ENCODE measurements at regions not wholly inside any gene's neighbourhood (a gene's known extent, or its start where the extent isn't known, plus 50 kb on each side); places are given as distances from the start of the nearest gene placed in this dataset.
"Not testable (repeated sequence)": the region's sequence is repeated elsewhere in the genome, so short reads cannot be mapped to it uniquely, and the experiment has no call there.

DNA sequence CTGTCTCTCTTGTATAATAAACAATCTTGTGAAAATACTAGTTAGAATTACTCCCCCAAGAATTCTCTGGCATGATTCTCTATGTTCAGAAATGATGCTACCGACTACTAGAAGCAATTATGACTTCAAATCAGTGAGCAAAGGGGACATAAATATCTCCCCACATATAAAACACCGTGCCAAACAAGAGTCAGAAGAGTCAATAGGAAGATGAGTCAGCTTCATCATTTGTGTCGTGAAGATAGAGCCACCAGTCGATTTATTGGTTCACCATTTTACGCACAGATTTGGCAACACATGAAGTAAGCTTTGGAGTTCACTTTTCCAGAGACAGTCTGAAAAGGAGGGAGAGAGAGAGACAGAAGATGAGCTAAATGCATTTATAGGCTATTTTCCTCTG, 650.9 kb downstream of the CCDC85A start:
- H3K36me3 ChIP-seq (ENCODE audit: insufficient read depth, low read length) = no peaks in the 10 kb centered on the region
- H3K4me1 ChIP-seq (ENCODE audit: insufficient read depth, low read length, poor library complexity, severe bottlenecking) = no peaks in the 10 kb centered on the region
- no peaks in the 10 kb centered on the region for H4K20me1 ChIP-seq (ENCODE audit: insufficient read depth, low read length, poor library complexity, severe bottlenecking)
- H3F3A ChIP-seq (ENCODE audit: low read depth) = no peaks in the 10 kb centered on the region
- no peaks in the 10 kb centered on the region for H3K9me3 ChIP-seq (ENCODE audit: insufficient read depth, low read depth, low read length)
- no peaks in the 10 kb centered on the region for H3K9me2 ChIP-seq (replicated peaks; ENCODE audit: low read depth, low read length)
- H3K79me2 ChIP-seq (ENCODE audit: insufficient read depth, low read length) = no peaks in the 10 kb centered on the region
- no peak overlapping the region for H3K4me3 ChIP-seq (ENCODE audit: low read length, poor library complexity, severe bottlenecking)
- H3K9ac ChIP-seq (ENCODE audit: low read depth, low read length, poor library complexity, severe bottlenecking) = no peak overlapping the region
- H2AFZ ChIP-seq (ENCODE audit: low read length) = no peak overlapping the region
- no peaks in the 10 kb centered on the region for H3K27me3 ChIP-seq (ENCODE audit: insufficient read depth, low read length, poor library complexity, severe bottlenecking)
- no peak for TF ChIP-seq EZH2phosphoT487 (IDR thresholded peaks at IDR 0.05; ENCODE audit: borderline replicate concordance)
- TF ChIP-seq, protein P1, sequence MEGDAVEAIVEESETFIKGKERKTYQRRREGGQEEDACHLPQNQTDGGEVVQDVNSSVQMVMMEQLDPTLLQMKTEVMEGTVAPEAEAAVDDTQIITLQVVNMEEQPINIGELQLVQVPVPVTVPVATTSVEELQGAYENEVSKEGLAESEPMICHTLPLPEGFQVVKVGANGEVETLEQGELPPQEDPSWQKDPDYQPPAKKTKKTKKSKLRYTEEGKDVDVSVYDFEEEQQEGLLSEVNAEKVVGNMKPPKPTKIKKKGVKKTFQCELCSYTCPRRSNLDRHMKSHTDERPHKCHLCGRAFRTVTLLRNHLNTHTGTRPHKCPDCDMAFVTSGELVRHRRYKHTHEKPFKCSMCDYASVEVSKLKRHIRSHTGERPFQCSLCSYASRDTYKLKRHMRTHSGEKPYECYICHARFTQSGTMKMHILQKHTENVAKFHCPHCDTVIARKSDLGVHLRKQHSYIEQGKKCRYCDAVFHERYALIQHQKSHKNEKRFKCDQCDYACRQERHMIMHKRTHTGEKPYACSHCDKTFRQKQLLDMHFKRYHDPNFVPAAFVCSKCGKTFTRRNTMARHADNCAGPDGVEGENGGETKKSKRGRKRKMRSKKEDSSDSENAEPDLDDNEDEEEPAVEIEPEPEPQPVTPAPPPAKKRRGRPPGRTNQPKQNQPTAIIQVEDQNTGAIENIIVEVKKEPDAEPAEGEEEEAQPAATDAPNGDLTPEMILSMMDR (conservative IDR thresholded peaks at IDR 0.05; ENCODE audit: low read length) = no peak
- H3K4me2 ChIP-seq (ENCODE audit: low read depth, low read length, poor library complexity, severe bottlenecking) = no peak overlapping the region

DNA sequence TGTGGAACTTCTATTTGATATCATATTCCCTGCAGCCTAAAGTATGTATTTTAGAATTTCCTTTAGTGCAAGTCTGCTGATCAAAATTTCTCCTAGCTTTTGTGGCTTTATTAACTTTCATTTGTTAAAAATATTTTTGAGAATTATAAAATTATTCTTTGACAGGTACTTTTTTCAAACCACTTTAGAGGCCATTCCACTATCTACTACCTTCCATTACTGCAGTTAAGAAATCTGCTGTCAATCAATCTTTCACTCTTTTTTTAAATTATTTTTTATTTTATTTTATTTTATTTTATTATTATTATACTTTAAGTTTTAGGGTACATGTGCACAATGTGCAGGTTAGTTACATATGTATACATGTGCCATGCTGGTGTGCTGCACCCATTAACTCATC, 656.2 kb downstream of the CCDC85A start:
- H3K9ac ChIP-seq (ENCODE audit: low read depth, low read length, poor library complexity, severe bottlenecking); H3K79me2 ChIP-seq (ENCODE audit: insufficient read depth, low read length); H4K20me1 ChIP-seq (ENCODE audit: insufficient read depth, low read length, poor library complexity, severe bottlenecking); H3K9me3 ChIP-seq (ENCODE audit: insufficient read depth, low read depth, low read length); H3K4me3 ChIP-seq (ENCODE audit: low read length, poor library complexity, severe bottlenecking); H3K36me3 ChIP-seq (ENCODE audit: insufficient read depth, low read length); H2AFZ ChIP-seq (ENCODE audit: low read length); H3K4me1 ChIP-seq (ENCODE audit: insufficient read depth, low read length, poor library complexity, severe bottlenecking); H3K27me3 ChIP-seq (ENCODE audit: insufficient read depth, low read length, poor library complexity, severe bottlenecking); H3K9me2 ChIP-seq (replicated peaks; ENCODE audit: low read depth, low read length); H3K4me2 ChIP-seq (ENCODE audit: low read depth, low read length, poor library complexity, severe bottlenecking); H3F3A ChIP-seq (ENCODE audit: low read depth): not testable (repeated sequence)

DNA sequence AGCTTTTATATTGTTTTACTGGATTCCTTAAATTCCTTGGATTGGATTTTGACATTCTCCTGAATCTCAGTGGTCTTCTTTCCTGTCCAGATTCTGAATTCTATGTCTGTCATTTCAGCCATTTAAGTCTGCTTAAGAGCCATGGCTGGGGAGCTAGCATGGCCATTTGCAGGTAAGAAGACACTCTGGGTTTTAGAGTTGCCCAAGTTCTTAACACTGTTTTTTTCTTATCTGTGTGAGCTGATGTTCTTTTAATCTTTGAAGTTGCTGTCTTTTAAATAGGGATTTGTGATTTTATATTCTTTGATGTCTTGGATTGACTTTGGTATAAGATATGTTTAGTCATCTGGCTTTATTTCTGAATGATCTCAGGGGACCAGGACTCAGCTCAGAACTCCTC, 677.2 kb downstream of the CCDC85A start:
- no peaks in the 10 kb centered on the region for H3K79me2 ChIP-seq (ENCODE audit: insufficient read depth, low read length)
- no peak overlapping the region for H3K4me3 ChIP-seq (ENCODE audit: low read length, poor library complexity, severe bottlenecking)
- H3K9me2 ChIP-seq (replicated peaks; ENCODE audit: low read depth, low read length) = no peaks in the 10 kb centered on the region
- H3K27me3 ChIP-seq (ENCODE audit: insufficient read depth, low read length, poor library complexity, severe bottlenecking) = no peaks in the 10 kb centered on the region
- no peaks in the 10 kb centered on the region for H4K20me1 ChIP-seq (ENCODE audit: insufficient read depth, low read length, poor library complexity, severe bottlenecking)
- no peak overlapping the region for H3K4me2 ChIP-seq (ENCODE audit: low read depth, low read length, poor library complexity, severe bottlenecking)
- no peaks in the 10 kb centered on the region for H3K9me3 ChIP-seq (ENCODE audit: insufficient read depth, low read depth, low read length)
- H2AFZ ChIP-seq (ENCODE audit: low read length) = no peak overlapping the region
- no peaks in the 10 kb centered on the region for H3K4me1 ChIP-seq (ENCODE audit: insufficient read depth, low read length, poor library complexity, severe bottlenecking)
- H3F3A ChIP-seq (ENCODE audit: low read depth) = no peaks in the 10 kb centered on the region
- H3K36me3 ChIP-seq (ENCODE audit: insufficient read depth, low read length) = no peaks in the 10 kb centered on the region
- TF ChIP-seq, protein P1 (conservative IDR thresholded peaks at IDR 0.05; ENCODE audit: low read length) = no peak
- TF ChIP-seq EZH2phosphoT487 (IDR thresholded peaks at IDR 0.05; ENCODE audit: borderline replicate concordance) = no peak
- H3K9ac ChIP-seq (ENCODE audit: low read depth, low read length, poor library complexity, severe bottlenecking) = no peak overlapping the region

DNA sequence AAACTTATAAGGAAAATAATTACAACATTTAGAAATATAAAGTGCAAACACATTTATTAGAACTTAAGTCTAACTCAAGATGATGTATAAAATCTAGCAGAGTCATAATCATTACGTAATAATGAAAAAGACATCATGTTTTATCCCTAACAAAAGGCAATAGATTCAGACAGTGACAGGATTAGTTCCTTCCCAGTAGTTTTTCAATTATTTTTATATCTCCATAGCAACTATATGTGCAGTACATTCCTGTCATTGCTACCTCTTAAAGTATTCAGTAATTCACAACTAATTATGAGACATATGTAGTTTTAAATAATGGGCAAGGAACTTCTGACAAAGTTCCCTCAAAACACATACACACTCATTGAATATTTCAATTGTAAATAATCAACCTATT, 687.9 kb downstream of the CCDC85A start:
- Histone ChIP-seq H3K79me2 (ENCODE audit: insufficient read depth, low read length) (no peaks in the 10 kb centered on the region), H3K36me3 (ENCODE audit: insufficient read depth, low read length) (no peaks in the 10 kb centered on the region), H3K4me1 (ENCODE audit: insufficient read depth, low read length, poor library complexity, severe bottlenecking) (no peaks in the 10 kb centered on the region), H4K20me1 (ENCODE audit: insufficient read depth, low read length, poor library complexity, severe bottlenecking) (no peaks in the 10 kb centered on the region), H3K9me2 (replicated peaks; ENCODE audit: low read depth, low read length) (no peaks in the 10 kb centered on the region), H3K4me3 (ENCODE audit: low read length, poor library complexity, severe bottlenecking) (no peak overlapping the region), H3K9ac (ENCODE audit: low read depth, low read length, poor library complexity, severe bottlenecking) (no peak overlapping the region), H2AFZ (ENCODE audit: low read length) (no peak overlapping the region), H3K4me2 (ENCODE audit: low read depth, low read length, poor library complexity, severe bottlenecking) (no peak overlapping the region), H3K27me3 (ENCODE audit: insufficient read depth, low read length, poor library complexity, severe bottlenecking) (no peaks in the 10 kb centered on the region), H3K9me3 (ENCODE audit: insufficient read depth, low read depth, low read length) (no peaks in the 10 kb centered on the region), H3F3A (ENCODE audit: low read depth) (no peaks in the 10 kb centered on the region)
- no peak for TF ChIP-seq EZH2phosphoT487 (IDR thresholded peaks at IDR 0.05; ENCODE audit: borderline replicate concordance)
- TF ChIP-seq, protein P1 (conservative IDR thresholded peaks at IDR 0.05; ENCODE audit: low read length) = no peak
